ENCODE measurements at regions not wholly inside any gene's neighbourhood (a gene's known extent, or its start where the extent isn't known, plus 50 kb on each side); places are given as distances from the start of the nearest gene placed in this dataset.

DNA sequence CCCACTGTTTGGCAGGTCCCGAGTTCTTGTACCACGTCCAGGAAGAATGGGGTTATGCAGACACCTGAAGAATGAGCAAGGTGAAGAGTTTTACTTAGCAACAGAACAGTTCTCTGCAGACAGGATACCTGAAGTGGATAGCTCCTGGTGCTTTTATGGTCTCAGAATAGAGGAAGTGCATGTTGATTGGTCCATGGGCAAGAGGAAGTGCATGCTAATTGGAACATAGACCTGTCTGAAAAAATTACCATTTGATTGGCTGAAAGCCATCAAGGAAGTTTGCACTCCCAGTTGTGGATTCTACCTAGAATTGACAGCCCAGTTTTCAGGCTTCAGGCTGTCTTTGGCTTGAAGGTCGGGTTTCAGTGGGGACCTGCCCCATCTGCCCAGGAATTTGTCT is 887.5 kb downstream of the FAT4 start:
- no peak for FAIRE-seq
- intact Hi-C loops (cut with DNase I), result no loop called here
- Histone ChIP-seq H3K36me3 (ENCODE audit: control insufficient read depth in 2 of 3, insufficient read depth in 3 of 3, low read length in 3 of 3) (no peaks in the 10 kb centered on the region), H3K4me3 (ENCODE audit: low read length in 3 of 3) (no peak overlapping the region), H3K27me3 (ENCODE audit: control insufficient read depth, insufficient read depth, low read length) (no peaks in the 10 kb centered on the region), H3K9ac (ENCODE audit: low read length in 3 of 3) (no peak overlapping the region), H3K4me1 (ENCODE audit: control insufficient read depth in 2 of 3, insufficient read depth in 2 of 3, low read depth in 1 of 3, low read length in 3 of 3) (no peaks in the 10 kb centered on the region), H3K9me3 (ENCODE audit: control insufficient read depth in 2 of 3, insufficient read depth in 1 of 3, low read length in 3 of 3) (no peaks in the 10 kb centered on the region), H3K27ac (ENCODE audit: low read depth in 2 of 2, low read length in 2 of 2) (no peak overlapping the region)
- TF ChIP-seq, protein P1, sequence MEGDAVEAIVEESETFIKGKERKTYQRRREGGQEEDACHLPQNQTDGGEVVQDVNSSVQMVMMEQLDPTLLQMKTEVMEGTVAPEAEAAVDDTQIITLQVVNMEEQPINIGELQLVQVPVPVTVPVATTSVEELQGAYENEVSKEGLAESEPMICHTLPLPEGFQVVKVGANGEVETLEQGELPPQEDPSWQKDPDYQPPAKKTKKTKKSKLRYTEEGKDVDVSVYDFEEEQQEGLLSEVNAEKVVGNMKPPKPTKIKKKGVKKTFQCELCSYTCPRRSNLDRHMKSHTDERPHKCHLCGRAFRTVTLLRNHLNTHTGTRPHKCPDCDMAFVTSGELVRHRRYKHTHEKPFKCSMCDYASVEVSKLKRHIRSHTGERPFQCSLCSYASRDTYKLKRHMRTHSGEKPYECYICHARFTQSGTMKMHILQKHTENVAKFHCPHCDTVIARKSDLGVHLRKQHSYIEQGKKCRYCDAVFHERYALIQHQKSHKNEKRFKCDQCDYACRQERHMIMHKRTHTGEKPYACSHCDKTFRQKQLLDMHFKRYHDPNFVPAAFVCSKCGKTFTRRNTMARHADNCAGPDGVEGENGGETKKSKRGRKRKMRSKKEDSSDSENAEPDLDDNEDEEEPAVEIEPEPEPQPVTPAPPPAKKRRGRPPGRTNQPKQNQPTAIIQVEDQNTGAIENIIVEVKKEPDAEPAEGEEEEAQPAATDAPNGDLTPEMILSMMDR (IDR thresholded peaks at IDR 0.05; ENCODE audit: borderline replicate concordance, extremely low read depth, insufficient read depth), result no peak
- no peak for DNase-seq

DNA sequence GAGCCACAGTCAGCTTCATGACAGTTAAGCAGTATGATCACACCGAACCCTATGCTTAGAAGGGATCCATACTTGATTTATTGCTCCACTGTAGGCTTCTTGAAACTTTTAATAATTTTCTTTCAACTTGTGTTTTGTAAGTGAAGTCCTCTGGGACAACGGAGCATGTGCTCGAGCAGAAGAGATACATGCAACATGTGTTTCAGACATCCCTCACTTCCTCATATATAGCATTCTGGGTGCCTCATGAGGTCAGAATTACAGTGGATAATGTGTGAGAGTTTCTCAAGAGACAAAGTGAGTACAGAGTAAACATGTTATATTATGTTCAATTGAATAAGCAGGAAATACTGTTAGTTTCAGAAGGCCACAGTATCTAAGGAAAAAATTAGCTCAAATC is 893.2 kb downstream of the FAT4 start:
- H3K4me1 ChIP-seq (ENCODE audit: control insufficient read depth in 2 of 3, insufficient read depth in 2 of 3, low read depth in 1 of 3, low read length in 3 of 3), result no peaks in the 10 kb centered on the region
- no peak for FAIRE-seq
- no peaks in the 10 kb centered on the region for H3K36me3 ChIP-seq (ENCODE audit: control insufficient read depth in 2 of 3, insufficient read depth in 3 of 3, low read length in 3 of 3)
- H3K27me3 ChIP-seq (ENCODE audit: control insufficient read depth, insufficient read depth, low read length), result no peaks in the 10 kb centered on the region
- H3K27ac ChIP-seq (ENCODE audit: low read depth in 2 of 2, low read length in 2 of 2), result no peak overlapping the region
- intact Hi-C loops (cut with DNase I), result no loop called here
- no peak overlapping the region for H3K4me3 ChIP-seq (ENCODE audit: low read length in 3 of 3)
- H3K9ac ChIP-seq (ENCODE audit: low read length in 3 of 3), result no peak overlapping the region
- DNase-seq, result no peak
- TF ChIP-seq, protein P1 (IDR thresholded peaks at IDR 0.05; ENCODE audit: borderline replicate concordance, extremely low read depth, insufficient read depth), result no peak
- H3K9me3 ChIP-seq (ENCODE audit: control insufficient read depth in 2 of 3, insufficient read depth in 1 of 3, low read length in 3 of 3), result no peaks in the 10 kb centered on the region

DNA sequence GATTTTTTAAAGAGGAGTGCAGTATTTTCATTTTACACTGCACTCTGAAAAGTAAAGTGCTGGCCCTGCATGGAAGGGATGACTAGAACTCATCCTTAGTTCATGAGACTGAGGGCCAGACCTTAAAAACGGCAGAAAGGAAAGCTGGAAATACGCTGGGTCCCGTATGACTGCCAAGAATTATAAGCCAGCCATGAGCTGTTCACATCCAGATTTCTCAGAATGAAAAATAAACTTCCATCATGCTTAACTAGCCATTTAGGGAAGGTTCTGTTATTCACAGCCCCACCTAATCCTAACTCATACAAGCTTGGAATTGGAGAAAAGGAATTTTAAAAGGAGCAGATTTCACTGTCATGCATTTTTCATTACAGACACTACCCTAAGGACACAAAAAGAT is 894.4 kb downstream of the FAT4 start:
- TF ChIP-seq, protein P1 (IDR thresholded peaks at IDR 0.05; ENCODE audit: borderline replicate concordance, extremely low read depth, insufficient read depth), result no peak
- DNase-seq, result no peak
- no peak overlapping the region for H3K27ac ChIP-seq (ENCODE audit: low read depth in 2 of 2, low read length in 2 of 2)
- H3K4me1 ChIP-seq (ENCODE audit: control insufficient read depth in 2 of 3, insufficient read depth in 2 of 3, low read depth in 1 of 3, low read length in 3 of 3), result no peaks in the 10 kb centered on the region
- H3K4me3 ChIP-seq (ENCODE audit: low read length in 3 of 3), result no peak overlapping the region
- no peaks in the 10 kb centered on the region for H3K27me3 ChIP-seq (ENCODE audit: control insufficient read depth, insufficient read depth, low read length)
- FAIRE-seq, result no peak
- H3K36me3 ChIP-seq (ENCODE audit: control insufficient read depth in 2 of 3, insufficient read depth in 3 of 3, low read length in 3 of 3), result no peaks in the 10 kb centered on the region
- no peaks in the 10 kb centered on the region for H3K9me3 ChIP-seq (ENCODE audit: control insufficient read depth in 2 of 3, insufficient read depth in 1 of 3, low read length in 3 of 3)
- H3K9ac ChIP-seq (ENCODE audit: low read length in 3 of 3), result no peak overlapping the region
- intact Hi-C loops (cut with DNase I), result no loop called here

DNA sequence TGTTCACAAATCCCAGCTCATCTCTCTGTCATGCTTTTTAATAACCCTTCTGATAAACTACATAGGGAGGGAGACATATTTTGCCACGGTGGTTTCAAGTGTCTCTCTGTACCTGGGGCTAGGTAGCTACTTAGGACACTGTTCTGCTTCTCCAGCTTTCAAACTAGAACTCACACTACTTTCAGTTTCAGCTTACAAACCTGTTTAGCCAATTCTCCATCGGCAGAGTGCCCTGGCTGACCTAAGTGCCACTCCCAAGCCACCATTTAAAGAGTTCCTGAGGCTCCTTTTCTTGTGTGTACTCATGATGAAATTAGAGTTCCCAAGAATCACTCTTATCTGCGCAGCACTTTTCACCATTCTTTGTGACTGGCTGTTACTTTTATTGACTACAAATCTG is 899.2 kb downstream of the FAT4 start:
- DNase-seq (no peak), FAIRE-seq (no peak)
- Histone ChIP-seq H3K9me3 (ENCODE audit: control insufficient read depth in 2 of 3, insufficient read depth in 1 of 3, low read length in 3 of 3) (no peaks in the 10 kb centered on the region), H3K9ac (ENCODE audit: low read length in 3 of 3) (no peak overlapping the region), H3K27ac (ENCODE audit: low read depth in 2 of 2, low read length in 2 of 2) (no peak overlapping the region), H3K4me3 (ENCODE audit: low read length in 3 of 3) (no peak overlapping the region), H3K36me3 (ENCODE audit: control insufficient read depth in 2 of 3, insufficient read depth in 3 of 3, low read length in 3 of 3) (no peaks in the 10 kb centered on the region), H3K4me1 (ENCODE audit: control insufficient read depth in 2 of 3, insufficient read depth in 2 of 3, low read depth in 1 of 3, low read length in 3 of 3) (no peaks in the 10 kb centered on the region), H3K27me3 (ENCODE audit: control insufficient read depth, insufficient read depth, low read length) (no peaks in the 10 kb centered on the region)
- intact Hi-C loops (cut with DNase I), result no loop called here
- TF ChIP-seq, protein P1 (IDR thresholded peaks at IDR 0.05; ENCODE audit: borderline replicate concordance, extremely low read depth, insufficient read depth), result no peak

Data from kidney (tissue), 13 donors.